CD4-positive, alpha-beta T cell (primary cell): ENCODE measurements at regions not wholly inside any gene's neighbourhood (a gene's known extent, or its start where the extent isn't known, plus 50 kb on each side); places are given as distances from the start of the nearest gene placed in this dataset.
A peak's percentile ranks its signal among the peaks of the same experiment; 100 is the strongest.

Experiments used
- ATAC-seq: fragments of 200-7000 bp; cut with Tn5 transposase; one replicate; pipeline ENCODE4 v1.10.0; 2022; ENCODE audit warnings: mild to moderate bottlenecking; ENCODE audit not compliant: poor library complexity
- CTCF ChIA-PET: fragments of 350-600 bp; sonication (Branson Sonifier 250); formaldehyde crosslinking; loops from one replicate; lab custom pipeline; 2021; ENCODE audit warnings: antibody characterized with exemption, inconsistent platforms; lab: Charles Lee
- POLR2A ChIA-PET: fragments of 350-600 bp; sonication (Branson Sonifier 250); formaldehyde crosslinking; loops from one replicate; lab custom pipeline; 2021; ENCODE audit warnings: antibody characterized with exemption, inconsistent platforms; lab: Charles Lee
- DNase-seq, 14 experiments: peaks; one replicate each; pipeline ENCODE4 v3.0.0-alpha.2; 2013 to 2020; ENCODE audit warnings: mixed read lengths in 2 of 14
- H3K27ac ChIP-seq, 2 donors: one replicate each; pipeline versions ENCODE4 v1.5.1 to v1.7.0; 2013; ENCODE audit warnings: low read length in 2 of 2, low read depth in 1 of 2, mild to moderate bottlenecking in 1 of 2
- H3K27me3 ChIP-seq, 2 experiments: 1 replicate in 1 of 2; 2 replicates in 1 of 2; pipeline versions ENCODE4 v1.6.1 to v1.7.0; 2013; ENCODE audit warnings: low read length in 2 of 2, control low read depth in 1 of 2, mild to moderate bottlenecking in 1 of 2, moderate library complexity in 1 of 2; ENCODE audit not compliant: insufficient read depth in 2 of 2, control insufficient read depth in 1 of 2
- H3K36me3 ChIP-seq: one replicate; pipeline ENCODE4 v1.6.1; 2013; ENCODE audit warnings: low read length, control low read depth; ENCODE audit not compliant: insufficient read depth
- H3K4me1 ChIP-seq: one replicate; pipeline ENCODE4 v1.6.1; 2013; ENCODE audit warnings: low read length, control low read depth; ENCODE audit not compliant: insufficient read depth
- H3K4me3 ChIP-seq: one replicate; pipeline ENCODE4 v1.5.1; 2013; ENCODE audit warnings: mild to moderate bottlenecking, low read length, moderate library complexity
- H3K9me3 ChIP-seq, 2 experiments: 1 replicate in 1 of 2; 2 replicates in 1 of 2; pipeline versions ENCODE4 v1.6.1 to v1.7.0; 2013; ENCODE audit warnings: low read length in 2 of 2, mild to moderate bottlenecking in 2 of 2, control low read depth in 1 of 2, moderate library complexity in 1 of 2; ENCODE audit not compliant: control insufficient read depth in 1 of 2, insufficient read depth in 1 of 2
- H3K27ac Mint-ChIP-seq: one replicate; pipeline ENCODE4 v1.8.0; 2020; ENCODE audit warnings: mixed read lengths
- H3K27me3 Mint-ChIP-seq: one replicate; pipeline ENCODE4 v1.8.0; 2021; ENCODE audit warnings: mixed read lengths
- H3K36me3 Mint-ChIP-seq: one replicate; pipeline ENCODE4 v1.8.0; 2021; ENCODE audit warnings: low read depth, mixed read lengths
- H3K4me1 Mint-ChIP-seq: one replicate; pipeline ENCODE4 v1.8.0; 2021; ENCODE audit warnings: low read depth, mixed read lengths
- H3K4me3 Mint-ChIP-seq: one replicate; pipeline ENCODE4 v1.8.0; 2020; ENCODE audit warnings: mild to moderate bottlenecking, mixed read lengths
- H3K9me3 Mint-ChIP-seq: one replicate; pipeline ENCODE4 v1.8.0; 2020; ENCODE audit warnings: mixed read lengths
- intact Hi-C, 2 experiments: fragments of 100-400 bp; cut with DNase I in 1 of 2; cut with micrococcal nuclease in 1 of 2; formaldehyde crosslinking; loops; one replicate each; pipeline versions ENCODE4 v1.15.1 to v1.9.0; 2023 to 2025; cut with DNase I, micrococcal nuclease
- TF ChIP-seq, protein P1 (sequence below): fragments of 200-600 bp; IDR thresholded peaks from one replicate; pipeline ENCODE4 v1.8.0; 2022; ENCODE audit warnings: antibody characterized with exemption, mild to moderate bottlenecking

- Histone ChIP-seq H3K27ac (no peak overlapping the region), H3K4me3 (no peak overlapping the region), H3K9me3 (peaks cover 0 to 25% of the 10 kb centered on the region in 2 experiments), H3K27me3 (peaks cover 24 to 37% of the 10 kb centered on the region in 2 experiments), H3K36me3 (no peaks in the 10 kb centered on the region), H3K4me1 (peaks cover 6% of the 10 kb centered on the region)
- CTCF ChIA-PET: no interaction called here
- Mint-ChIP-seq H3K36me3 (no peaks in the 10 kb centered on the region), H3K27me3 (peaks cover 65% of the 10 kb centered on the region), H3K27ac (no peak overlapping the region), H3K4me3 (no peak overlapping the region), H3K9me3 (no peaks in the 10 kb centered on the region), H3K4me1 (peaks cover 9% of the 10 kb centered on the region)
- DNase-seq (no peak), ATAC-seq (no peak)
- TF ChIP-seq, protein P1, sequence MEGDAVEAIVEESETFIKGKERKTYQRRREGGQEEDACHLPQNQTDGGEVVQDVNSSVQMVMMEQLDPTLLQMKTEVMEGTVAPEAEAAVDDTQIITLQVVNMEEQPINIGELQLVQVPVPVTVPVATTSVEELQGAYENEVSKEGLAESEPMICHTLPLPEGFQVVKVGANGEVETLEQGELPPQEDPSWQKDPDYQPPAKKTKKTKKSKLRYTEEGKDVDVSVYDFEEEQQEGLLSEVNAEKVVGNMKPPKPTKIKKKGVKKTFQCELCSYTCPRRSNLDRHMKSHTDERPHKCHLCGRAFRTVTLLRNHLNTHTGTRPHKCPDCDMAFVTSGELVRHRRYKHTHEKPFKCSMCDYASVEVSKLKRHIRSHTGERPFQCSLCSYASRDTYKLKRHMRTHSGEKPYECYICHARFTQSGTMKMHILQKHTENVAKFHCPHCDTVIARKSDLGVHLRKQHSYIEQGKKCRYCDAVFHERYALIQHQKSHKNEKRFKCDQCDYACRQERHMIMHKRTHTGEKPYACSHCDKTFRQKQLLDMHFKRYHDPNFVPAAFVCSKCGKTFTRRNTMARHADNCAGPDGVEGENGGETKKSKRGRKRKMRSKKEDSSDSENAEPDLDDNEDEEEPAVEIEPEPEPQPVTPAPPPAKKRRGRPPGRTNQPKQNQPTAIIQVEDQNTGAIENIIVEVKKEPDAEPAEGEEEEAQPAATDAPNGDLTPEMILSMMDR: no peak
- POLR2A ChIA-PET: no interaction called here
- intact Hi-C loops: no loop called here
Measured at GRCh38 chr4:3870567-3870962, 104.4 kb downstream of the ADRA2C start.

DNA sequence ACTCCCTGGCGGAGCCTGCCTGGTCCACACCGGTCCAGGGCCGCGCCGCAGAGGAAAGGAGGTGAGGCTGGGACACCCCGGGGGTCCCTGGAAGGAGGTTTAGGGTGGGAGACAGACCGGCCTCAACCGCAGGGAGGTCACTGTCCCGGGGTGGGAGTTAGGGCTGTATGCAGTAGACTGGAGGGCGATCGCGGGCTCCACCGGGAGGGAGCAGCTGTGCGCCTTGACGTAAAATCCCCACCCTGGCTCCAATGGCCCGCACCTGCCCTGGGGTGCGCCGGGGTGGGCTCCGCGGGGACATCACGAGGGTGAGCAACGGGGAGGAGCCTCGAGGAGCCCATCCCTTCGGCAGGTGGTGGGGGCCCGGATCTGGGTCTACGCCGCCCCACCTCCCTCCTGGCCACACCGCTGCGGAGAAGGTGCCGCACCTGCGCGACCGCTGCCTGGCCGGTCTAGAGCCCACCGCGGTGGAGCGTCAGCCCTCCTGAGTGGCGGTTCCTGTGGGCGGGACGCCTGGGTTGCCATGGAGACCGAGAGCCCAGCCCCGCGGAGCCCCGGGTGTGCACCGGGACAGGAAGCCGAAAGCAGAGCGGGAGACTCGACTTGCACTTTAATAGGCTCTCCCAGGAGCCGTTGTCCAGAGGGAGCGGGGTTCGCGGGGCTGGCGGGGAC lies 105.1 kb downstream of the ADRA2C start:
- CTCF ChIA-PET: no interaction called here
- peaks cover 25 to 38% of the 10 kb centered on the region in 2 experiments for H3K27me3 ChIP-seq
- TF ChIP-seq, protein P1: no peak
- intact Hi-C loops: no loop called here
- no peak overlapping the region for H3K27ac ChIP-seq
- ATAC-seq (peak; percentile 29), DNase-seq (peak in 2 of 14 experiments; percentile 13 to 32)
- Mint-ChIP-seq H3K4me3 (no peak overlapping the region), H3K36me3 (no peaks in the 10 kb centered on the region), H3K4me1 (peaks cover 9% of the 10 kb centered on the region), H3K27ac (no peak overlapping the region), H3K27me3 (peaks cover 67% of the 10 kb centered on the region), H3K9me3 (no peaks in the 10 kb centered on the region)
- H3K9me3 ChIP-seq: peaks cover 0 to 30% of the 10 kb centered on the region in 2 experiments
- H3K4me3 ChIP-seq: no peak overlapping the region
- H3K36me3 ChIP-seq: no peaks in the 10 kb centered on the region
- H3K4me1 ChIP-seq: peaks cover 6% of the 10 kb centered on the region
- POLR2A ChIA-PET: no interaction called here

DNA sequence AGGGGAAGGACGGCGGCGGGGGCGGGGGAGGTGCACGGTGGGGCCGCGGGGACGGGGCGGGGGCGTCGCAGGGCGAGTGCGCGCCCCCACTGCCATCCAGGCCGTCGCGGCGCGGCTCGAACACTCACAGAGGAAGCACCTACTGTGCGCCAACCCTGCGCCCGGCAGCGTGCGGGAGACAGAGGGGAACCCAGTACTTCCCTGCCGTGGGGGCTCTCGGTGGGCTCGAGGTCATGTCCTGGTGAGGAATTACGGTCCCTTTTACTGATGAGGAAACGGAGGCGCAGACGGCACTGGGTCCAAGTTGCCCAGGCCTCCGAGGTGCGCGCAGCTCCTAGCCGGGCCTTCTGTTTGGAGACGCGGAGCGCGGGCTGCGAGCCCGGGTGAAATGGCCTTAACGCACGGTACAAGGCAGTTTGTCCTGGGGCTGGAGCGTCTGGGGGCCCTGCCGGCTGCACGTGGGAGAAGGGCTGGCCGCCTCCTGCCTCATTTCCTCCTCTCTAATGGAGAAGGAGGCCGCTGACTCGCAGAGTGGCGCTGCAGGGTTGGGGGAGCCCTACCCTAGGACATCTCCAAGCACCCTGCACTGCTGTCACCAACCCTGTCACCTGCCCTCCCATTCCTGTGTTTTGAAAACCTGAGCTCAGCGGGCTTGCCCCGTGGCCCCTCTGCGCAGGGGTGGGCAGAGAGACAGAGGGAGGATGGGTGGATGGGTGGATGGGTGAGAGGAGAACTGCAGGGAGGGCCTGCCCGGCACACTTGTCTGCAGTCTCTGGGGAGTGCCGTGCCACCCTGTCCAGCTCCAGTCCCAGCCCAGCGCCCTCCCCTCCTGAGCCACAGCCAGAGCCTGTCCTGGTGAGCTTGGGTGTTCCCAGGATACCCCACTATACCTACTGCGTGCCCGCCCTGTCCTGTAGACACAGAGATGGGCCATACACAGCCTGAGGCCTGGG lies 106.0 kb downstream of the ADRA2C start:
- Histone ChIP-seq H3K27me3 (peaks cover 27 to 44% of the 10 kb centered on the region in 2 experiments), H3K9me3 (peaks cover 0 to 35% of the 10 kb centered on the region in 2 experiments), H3K4me3 (no peak overlapping the region), H3K36me3 (no peaks in the 10 kb centered on the region), H3K4me1 (peaks cover 6% of the 10 kb centered on the region), H3K27ac (no peak overlapping the region)
- no peak overlapping the region for H3K27ac Mint-ChIP-seq
- TF ChIP-seq, protein P1: no peak
- no peaks in the 10 kb centered on the region for H3K36me3 Mint-ChIP-seq
- intact Hi-C loops: no loop called here
- POLR2A ChIA-PET: no interaction called here
- DNase-seq (no peak), ATAC-seq (no peak)
- peaks cover 9% of the 10 kb centered on the region for H3K4me1 Mint-ChIP-seq
- H3K9me3 Mint-ChIP-seq: no peaks in the 10 kb centered on the region
- peaks cover 73% of the 10 kb centered on the region for H3K27me3 Mint-ChIP-seq
- CTCF ChIA-PET: no interaction called here
- no peak overlapping the region for H3K4me3 Mint-ChIP-seq
